ENCODE measurements at regions not wholly inside any gene's neighbourhood (a gene's known extent, or its start where the extent isn't known, plus 50 kb on each side); places are given as distances from the start of the nearest gene placed in this dataset.

DNA sequence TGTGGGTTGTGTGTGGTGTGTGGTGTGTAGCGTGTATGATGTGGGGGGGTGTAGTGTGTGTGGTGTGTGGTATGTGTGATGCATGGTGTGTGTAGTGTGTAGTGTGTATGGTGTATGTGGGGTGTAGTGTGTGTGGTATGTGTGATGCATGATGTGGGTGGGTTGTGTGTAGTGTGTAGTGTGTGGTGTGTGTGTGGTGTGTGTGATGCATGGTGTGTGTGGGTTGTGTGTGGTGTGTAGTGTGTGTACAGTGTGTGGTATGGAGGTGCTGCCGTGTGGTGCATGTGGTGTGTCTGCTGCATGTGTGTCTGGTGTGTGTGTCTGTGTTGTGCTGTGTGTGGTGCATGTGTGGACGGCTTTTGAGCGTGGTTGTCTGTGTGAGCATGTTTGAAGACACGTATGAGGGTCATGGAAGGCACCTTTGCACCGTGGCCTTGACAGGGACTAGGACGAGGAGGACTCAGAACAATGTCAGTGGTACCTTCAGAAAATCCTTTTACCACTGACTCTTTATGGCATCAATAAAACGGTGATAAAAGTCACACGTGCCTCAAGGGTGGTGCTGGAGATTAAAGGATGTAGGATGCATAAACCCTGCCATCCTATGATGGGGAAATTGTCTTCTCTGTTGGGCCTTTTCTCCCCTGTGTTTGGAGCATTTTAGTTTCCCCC lies 328.7 kb upstream of the B3GAT1 start:
- Histone ChIP-seq H3K4me1 (peaks cover 43% of the 10 kb centered on the region), H3K4me2 (peak overlapping the region; percentile 74), H3K27ac (no peak overlapping the region), H3K4me3 (no peak overlapping the region), H3K27me3 (no peaks in the 10 kb centered on the region), H3K36me3 (no peaks in the 10 kb centered on the region), H3K9ac (no peak overlapping the region), H3K9me3 (no peaks in the 10 kb centered on the region), H4K20me1 (no peaks in the 10 kb centered on the region)
- TF ChIP-seq Cebpa-rat (IDR thresholded peaks at IDR 0.05): no peak

DNA sequence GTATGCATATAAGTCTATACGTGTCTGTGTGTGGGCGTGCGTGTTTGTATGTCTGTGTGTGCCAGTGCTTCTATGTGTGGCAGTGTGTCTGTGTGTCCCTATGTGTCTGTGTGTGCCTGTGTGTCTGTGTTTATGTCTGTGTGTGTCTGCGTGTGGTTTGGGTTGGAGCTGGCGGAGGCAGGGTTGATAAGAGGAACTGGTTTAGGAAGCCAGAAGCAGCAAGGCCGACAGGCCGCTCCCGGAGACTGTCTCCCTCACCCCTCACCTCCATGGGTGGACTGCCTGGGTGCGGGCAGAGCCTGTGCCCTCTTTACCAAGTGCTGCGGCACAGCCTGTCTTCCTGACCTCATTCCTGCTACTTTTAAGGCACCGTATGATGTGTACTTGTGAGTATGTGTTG lies 327.1 kb upstream of the B3GAT1 start:
- Histone ChIP-seq H3K27me3 (no peaks in the 10 kb centered on the region), H3K36me3 (no peaks in the 10 kb centered on the region), H3K9ac (no peak overlapping the region), H4K20me1 (no peaks in the 10 kb centered on the region), H3K9me3 (no peaks in the 10 kb centered on the region), H3K4me3 (no peak overlapping the region), H3K4me2 (no peak overlapping the region), H3K4me1 (peaks cover 43% of the 10 kb centered on the region), H3K27ac (no peak overlapping the region)
- no peak for TF ChIP-seq Cebpa-rat (IDR thresholded peaks at IDR 0.05)

GRCh38 chr11:134738581-134738980 lies 326.5 kb upstream of the B3GAT1 start:
- Histone ChIP-seq H3K4me1 (peaks cover 39% of the 10 kb centered on the region), H3K36me3 (no peaks in the 10 kb centered on the region), H3K4me2 (no peak overlapping the region), H4K20me1 (no peaks in the 10 kb centered on the region), H3K4me3 (no peak overlapping the region), H3K27me3 (no peaks in the 10 kb centered on the region), H3K9me3 (no peaks in the 10 kb centered on the region), H3K9ac (no peak overlapping the region), H3K27ac (no peak overlapping the region)
- TF ChIP-seq Cebpa-rat (IDR thresholded peaks at IDR 0.05): no peak

- no peak overlapping the region for H3K4me3 ChIP-seq
- no peak overlapping the region for H3K4me2 ChIP-seq
- H3K4me1 ChIP-seq: peaks cover 31% of the 10 kb centered on the region
- no peaks in the 10 kb centered on the region for H3K27me3 ChIP-seq
- H3K36me3 ChIP-seq: no peaks in the 10 kb centered on the region
- no peak for TF ChIP-seq Cebpa-rat (IDR thresholded peaks at IDR 0.05)
- no peak overlapping the region for H3K9ac ChIP-seq
- H3K9me3 ChIP-seq: no peaks in the 10 kb centered on the region
- H4K20me1 ChIP-seq: no peaks in the 10 kb centered on the region
- no peak overlapping the region for H3K27ac ChIP-seq
Observed at GRCh38 chr11:134737563-134738510, 325.8 kb upstream of the B3GAT1 start.

- Histone ChIP-seq H4K20me1 (no peaks in the 10 kb centered on the region), H3K4me3 (no peak overlapping the region), H3K4me2 (no peak overlapping the region), H3K27ac (no peak overlapping the region), H3K4me1 (peaks cover 17% of the 10 kb centered on the region), H3K27me3 (no peaks in the 10 kb centered on the region), H3K9me3 (no peaks in the 10 kb centered on the region), H3K36me3 (no peaks in the 10 kb centered on the region), H3K9ac (no peak overlapping the region)
- TF ChIP-seq Cebpa-rat (IDR thresholded peaks at IDR 0.05): no peak
Observed at GRCh38 chr11:134736251-134736947, 324.4 kb upstream of the B3GAT1 start.

DNA sequence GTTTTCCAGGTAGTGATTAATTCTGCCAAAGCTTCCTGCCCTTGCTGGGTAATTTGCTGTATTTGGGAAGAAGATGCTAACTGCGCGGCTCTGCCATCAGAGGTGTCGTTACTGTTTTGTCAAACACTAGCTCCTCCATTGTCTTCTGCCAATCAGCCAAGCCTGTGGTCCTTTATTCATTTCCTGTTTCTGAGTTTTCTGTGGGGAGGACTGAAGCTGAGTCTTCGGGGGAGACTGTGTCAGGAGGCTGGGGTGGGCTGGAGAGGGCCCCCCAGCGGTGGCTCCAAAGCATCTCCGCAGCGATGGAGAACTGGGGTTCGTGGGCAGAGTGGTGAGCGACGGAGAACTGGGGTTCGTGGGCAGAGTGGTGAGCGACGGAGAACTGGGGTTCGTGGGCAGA lies 322.9 kb upstream of the B3GAT1 start:
- no peak for TF ChIP-seq Cebpa-rat (IDR thresholded peaks at IDR 0.05)
- no peak overlapping the region for H3K4me2 ChIP-seq
- no peak overlapping the region for H3K27ac ChIP-seq
- H3K9ac ChIP-seq: no peak overlapping the region
- no peaks in the 10 kb centered on the region for H3K36me3 ChIP-seq
- no peaks in the 10 kb centered on the region for H3K27me3 ChIP-seq
- peaks cover 2% of the 10 kb centered on the region for H3K4me1 ChIP-seq
- no peaks in the 10 kb centered on the region; the same call in 1 of the 2 replicates for H4K20me1 ChIP-seq
- H3K4me3 ChIP-seq: no peak overlapping the region
- H3K9me3 ChIP-seq: no peaks in the 10 kb centered on the region

DNA sequence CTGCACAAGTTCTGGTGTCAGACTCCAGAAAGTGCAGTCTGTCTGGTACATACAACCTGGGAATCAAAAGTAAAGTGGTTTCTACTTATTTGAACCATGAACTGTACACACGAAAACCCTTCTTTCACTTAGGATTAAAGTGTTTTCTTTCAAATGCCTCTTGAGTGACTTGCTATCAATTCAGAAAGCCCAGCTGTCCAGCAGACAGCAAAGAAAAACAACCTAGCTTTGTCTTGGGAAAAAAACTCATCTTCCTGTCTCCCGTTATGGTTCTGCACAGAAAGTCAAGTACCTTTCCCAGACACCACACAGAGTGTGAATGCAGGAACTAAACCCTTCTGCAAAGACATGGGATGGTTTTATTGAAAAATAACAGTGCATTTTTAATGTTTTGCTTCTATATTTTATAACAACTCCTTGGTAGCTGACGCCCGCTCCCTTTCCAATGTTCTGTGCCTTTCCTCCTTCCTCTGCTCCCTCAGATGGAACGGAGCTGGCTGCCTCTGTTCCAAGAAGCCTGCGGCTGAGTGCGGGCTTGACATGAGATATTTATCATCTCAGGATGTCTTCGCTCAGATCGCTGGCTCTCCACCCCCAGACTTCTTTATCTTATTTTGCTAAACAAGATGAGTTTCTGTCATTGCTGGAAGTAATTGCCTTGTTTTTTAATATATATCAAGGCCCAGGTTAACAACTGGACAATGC lies 322.3 kb upstream of the B3GAT1 start:
- Histone ChIP-seq H3K36me3 (no peaks in the 10 kb centered on the region), H3K27ac (no peak overlapping the region), H4K20me1 (no peaks in the 10 kb centered on the region; the same call in 1 of the 2 replicates), H3K4me2 (no peak overlapping the region), H3K9ac (no peak overlapping the region), H3K4me3 (no peak overlapping the region), H3K4me1 (no peaks in the 10 kb centered on the region), H3K27me3 (no peaks in the 10 kb centered on the region), H3K9me3 (no peaks in the 10 kb centered on the region)
- no peak for TF ChIP-seq Cebpa-rat (IDR thresholded peaks at IDR 0.05)

DNA sequence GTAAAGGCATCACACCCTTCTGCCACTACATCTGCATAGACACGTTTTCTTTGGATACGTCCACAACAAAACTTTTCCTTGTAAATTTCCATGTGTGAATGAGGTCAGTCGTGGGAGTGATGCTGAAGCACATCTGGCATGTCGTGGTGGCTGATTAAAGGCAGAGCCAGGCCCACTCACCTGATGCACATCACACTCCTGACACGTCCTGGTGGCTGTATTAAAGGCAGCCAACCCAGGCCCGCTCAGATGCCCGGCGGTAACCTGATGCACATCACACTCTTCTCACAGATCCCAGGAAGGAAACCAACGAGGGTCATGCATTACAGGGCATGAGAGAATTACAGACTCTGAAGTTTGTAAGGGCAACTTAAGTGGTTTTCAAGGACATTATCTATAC lies 321.6 kb upstream of the B3GAT1 start:
- no peaks in the 10 kb centered on the region for H3K36me3 ChIP-seq
- no peak overlapping the region for H3K4me2 ChIP-seq
- H3K27ac ChIP-seq: no peak overlapping the region
- no peaks in the 10 kb centered on the region for H3K9me3 ChIP-seq
- no peaks in the 10 kb centered on the region; the same call in 1 of the 2 replicates for H4K20me1 ChIP-seq
- H3K9ac ChIP-seq: no peak overlapping the region
- no peak overlapping the region for H3K4me3 ChIP-seq
- H3K27me3 ChIP-seq: no peaks in the 10 kb centered on the region
- no peak for TF ChIP-seq Cebpa-rat (IDR thresholded peaks at IDR 0.05)
- H3K4me1 ChIP-seq: no peaks in the 10 kb centered on the region

GRCh38 chr11:134731213-134731961 lies 319.3 kb upstream of the B3GAT1 start:
- Histone ChIP-seq H3K27me3 (no peaks in the 10 kb centered on the region), H3K4me3 (no peak overlapping the region), H3K4me1 (peaks cover 11% of the 10 kb centered on the region; the same call in 1 of the 2 replicates), H3K27ac (no peak overlapping the region), H3K36me3 (no peaks in the 10 kb centered on the region), H3K9me3 (no peaks in the 10 kb centered on the region), H4K20me1 (no peaks in the 10 kb centered on the region; the same call in 1 of the 2 replicates), H3K9ac (no peak overlapping the region), H3K4me2 (no peak overlapping the region)
- TF ChIP-seq Cebpa-rat (IDR thresholded peaks at IDR 0.05): no peak
